GM13976 (cell line): ENCODE measurements at regions not wholly inside any gene's neighbourhood (a gene's known extent, or its start where the extent isn't known, plus 50 kb on each side); places are given as distances from the start of the nearest gene placed in this dataset.

Experiments used
- DNase-seq: peaks from one replicate; pipeline ENCODE4 v3.0.0; 2012; ENCODE audit warnings: low spot score
- in situ Hi-C: fragments of 300-500 bp; cut with MboI; formaldehyde crosslinking; loops from one replicate; pipeline ENCODE4 v1.12.0; 2022; ENCODE audit warnings: low sequenced_read_pairs, mixed read lengths, inconsistent platforms; ENCODE audit not compliant: unreplicated experiment
- TF ChIP-seq, protein P1 (sequence below): IDR thresholded peaks from 2 replicates; pipeline ENCODE4 v1.5.1; 2012; ENCODE audit warnings: borderline replicate concordance, mild to moderate bottlenecking; ENCODE audit not compliant: insufficient read depth; ENCODE audit errors: extremely low read depth, missing control alignments, control extremely low read depth

DNA sequence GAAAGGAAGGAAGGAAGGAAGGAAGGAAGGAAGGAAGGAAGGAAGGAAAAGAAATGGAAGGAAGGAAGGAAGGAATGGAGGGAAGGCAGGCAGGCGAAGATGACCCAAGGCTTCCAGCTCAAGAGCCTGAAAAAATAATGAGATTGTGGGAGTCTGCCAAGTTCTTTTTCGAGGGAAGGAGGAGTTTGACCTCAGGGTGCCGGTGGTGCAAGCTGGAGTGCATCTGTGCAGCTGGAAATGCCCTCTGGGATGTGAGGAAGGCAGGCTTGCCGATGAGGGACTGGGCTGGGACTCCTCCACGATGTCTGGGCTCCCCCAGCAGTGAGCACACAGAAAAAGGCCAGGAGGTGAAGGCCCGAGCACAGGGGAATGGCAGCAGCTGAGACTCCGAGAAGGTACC is 154.9 kb upstream of the DAPK1 start:
- DNase-seq, result no peak
- TF ChIP-seq, protein P1, sequence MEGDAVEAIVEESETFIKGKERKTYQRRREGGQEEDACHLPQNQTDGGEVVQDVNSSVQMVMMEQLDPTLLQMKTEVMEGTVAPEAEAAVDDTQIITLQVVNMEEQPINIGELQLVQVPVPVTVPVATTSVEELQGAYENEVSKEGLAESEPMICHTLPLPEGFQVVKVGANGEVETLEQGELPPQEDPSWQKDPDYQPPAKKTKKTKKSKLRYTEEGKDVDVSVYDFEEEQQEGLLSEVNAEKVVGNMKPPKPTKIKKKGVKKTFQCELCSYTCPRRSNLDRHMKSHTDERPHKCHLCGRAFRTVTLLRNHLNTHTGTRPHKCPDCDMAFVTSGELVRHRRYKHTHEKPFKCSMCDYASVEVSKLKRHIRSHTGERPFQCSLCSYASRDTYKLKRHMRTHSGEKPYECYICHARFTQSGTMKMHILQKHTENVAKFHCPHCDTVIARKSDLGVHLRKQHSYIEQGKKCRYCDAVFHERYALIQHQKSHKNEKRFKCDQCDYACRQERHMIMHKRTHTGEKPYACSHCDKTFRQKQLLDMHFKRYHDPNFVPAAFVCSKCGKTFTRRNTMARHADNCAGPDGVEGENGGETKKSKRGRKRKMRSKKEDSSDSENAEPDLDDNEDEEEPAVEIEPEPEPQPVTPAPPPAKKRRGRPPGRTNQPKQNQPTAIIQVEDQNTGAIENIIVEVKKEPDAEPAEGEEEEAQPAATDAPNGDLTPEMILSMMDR, result no peak
- in situ Hi-C loops, result loop anchor here (25.0 kb wide), 1 partner anchor 320 kb away; no protein-coding TSS in a partner anchor

DNA sequence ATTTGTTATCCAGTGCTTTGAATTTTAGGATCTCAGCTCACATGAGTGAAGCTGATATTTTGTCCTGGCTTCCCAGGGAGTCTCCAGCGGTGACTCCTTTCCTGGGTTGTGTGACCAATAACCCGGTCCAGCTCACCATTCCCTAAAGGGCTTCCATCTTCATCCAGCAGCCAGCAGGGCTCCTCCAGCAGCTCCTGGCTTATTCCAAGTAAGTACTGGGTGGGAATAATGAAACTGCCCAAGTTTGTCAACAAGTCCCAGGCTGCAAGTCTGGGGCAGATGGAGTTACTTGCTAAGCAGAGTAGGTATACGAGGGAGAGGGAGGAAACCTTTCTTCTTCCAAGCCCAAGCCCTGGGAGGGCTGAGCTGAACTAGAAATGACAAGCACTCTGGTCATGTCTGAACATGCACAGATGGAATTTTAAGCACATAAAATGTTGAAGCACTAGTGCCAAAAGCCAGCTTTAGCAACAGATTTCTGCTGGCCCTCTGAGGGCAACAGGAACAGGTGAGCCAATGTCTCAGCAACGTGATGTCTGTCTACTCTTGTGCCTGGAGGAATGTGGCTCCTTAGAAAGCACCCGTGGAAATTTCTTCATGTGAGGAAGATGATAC is 153.7 kb upstream of the DAPK1 start:
- TF ChIP-seq, protein P1, result no peak
- DNase-seq, result no peak
- in situ Hi-C loops, result loop anchor here (25.0 kb wide), 1 partner anchor 318 kb away; no protein-coding TSS in a partner anchor

DNA sequence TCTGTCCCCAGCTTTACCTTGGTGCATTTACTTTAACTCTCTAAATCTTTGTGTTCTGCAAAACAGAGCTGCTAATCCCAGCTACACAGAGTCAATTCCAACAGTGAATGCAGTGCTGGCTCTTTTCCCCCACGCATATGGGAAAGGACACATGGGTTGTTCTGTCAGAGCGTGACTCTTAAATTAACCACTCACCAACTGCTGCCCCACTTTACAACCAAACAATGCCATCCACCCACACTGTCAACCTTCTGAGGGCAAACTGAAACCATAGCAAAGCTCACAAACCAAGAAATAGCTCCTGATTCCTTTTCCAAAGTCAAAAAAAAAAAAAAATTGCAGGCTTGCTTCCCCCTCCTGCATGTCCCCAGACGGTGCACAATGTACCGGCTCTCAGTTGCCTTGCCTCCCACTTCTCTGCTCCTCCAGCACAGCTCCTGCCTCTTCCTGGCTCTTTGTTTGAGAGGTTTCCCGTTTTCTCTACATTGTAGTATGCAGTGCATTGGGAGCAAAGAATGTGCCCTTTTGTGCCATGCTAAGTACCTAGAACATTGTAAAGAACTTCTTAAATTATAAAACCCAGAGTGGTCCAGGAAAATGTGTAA is 151.5 kb upstream of the DAPK1 start:
- TF ChIP-seq, protein P1, result no peak
- DNase-seq, result no peak
- in situ Hi-C loops, result loop anchor here (25.0 kb wide), 1 partner anchor 316 kb away; no protein-coding TSS in a partner anchor

DNA sequence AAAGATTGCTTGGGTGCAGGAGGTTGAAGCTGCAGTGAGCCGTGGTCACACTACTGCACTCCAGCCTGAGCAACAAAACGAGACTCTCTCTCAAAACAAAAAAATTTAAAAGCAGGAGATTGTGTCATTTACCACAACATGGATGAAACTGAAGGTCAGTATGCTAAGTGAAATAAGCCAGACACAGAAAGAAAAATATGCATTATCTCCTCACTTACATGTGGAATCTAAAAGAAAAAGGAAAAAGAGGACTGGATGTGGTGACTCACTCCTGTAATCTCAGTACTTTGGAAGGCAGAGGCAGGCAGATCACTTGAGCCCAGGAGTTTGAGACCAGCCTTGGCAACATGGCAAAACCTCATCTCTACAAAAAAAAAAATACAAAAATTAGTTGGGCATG is 146.8 kb upstream of the DAPK1 start:
- TF ChIP-seq, protein P1, result no peak
- in situ Hi-C loops, result no loop called here
- no peak for DNase-seq

DNA sequence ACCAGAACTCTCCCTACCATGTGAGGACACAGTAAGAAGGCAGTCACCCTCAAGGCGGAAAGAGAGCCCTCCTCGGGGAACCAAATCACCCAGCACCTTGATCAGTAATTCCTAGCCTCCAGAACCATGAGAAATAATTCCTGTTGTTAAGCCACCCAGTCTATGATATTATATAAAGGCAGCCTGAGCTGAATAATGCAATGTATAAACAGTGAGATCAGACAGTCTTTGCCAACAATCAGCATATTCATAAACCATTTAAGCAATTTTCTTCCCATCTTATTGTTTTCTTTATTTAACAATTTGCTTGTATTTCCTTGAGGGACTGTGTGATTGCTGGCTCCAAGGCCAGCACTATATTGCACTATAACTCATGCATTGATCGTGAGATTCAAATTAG is 144.4 kb upstream of the DAPK1 start:
- TF ChIP-seq, protein P1, result no peak
- in situ Hi-C loops, result no loop called here
- DNase-seq, result no peak

DNA sequence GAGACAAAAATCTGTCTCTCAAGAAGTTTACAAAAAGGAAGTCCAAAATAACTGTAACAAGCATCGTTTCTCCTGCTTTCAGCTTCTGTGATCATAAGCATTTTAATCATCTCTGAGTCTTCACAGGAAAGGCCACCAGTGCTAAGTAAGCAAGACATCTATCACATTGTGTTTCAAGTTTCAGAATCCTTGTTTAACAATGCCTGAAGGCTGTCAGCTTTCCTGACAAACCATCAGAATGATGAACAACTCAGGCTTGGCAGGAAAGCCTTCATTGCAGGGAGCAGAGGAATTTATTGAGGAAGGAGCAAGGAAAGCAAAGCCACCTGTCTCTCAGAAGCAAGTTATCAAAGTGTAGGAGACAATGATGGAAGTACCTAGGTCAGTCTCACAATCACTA is 143.5 kb upstream of the DAPK1 start:
- TF ChIP-seq, protein P1, result no peak
- in situ Hi-C loops, result no loop called here
- no peak for DNase-seq
